ENCODE measurements at regions not wholly inside any gene's neighbourhood (a gene's known extent, or its start where the extent isn't known, plus 50 kb on each side); places are given as distances from the start of the nearest gene placed in this dataset.
A peak's percentile ranks its signal among the peaks of the same experiment; 100 is the strongest.
"Not testable (repeated sequence)": the region's sequence is repeated elsewhere in the genome, so short reads cannot be mapped to it uniquely, and the experiment has no call there.

DNA sequence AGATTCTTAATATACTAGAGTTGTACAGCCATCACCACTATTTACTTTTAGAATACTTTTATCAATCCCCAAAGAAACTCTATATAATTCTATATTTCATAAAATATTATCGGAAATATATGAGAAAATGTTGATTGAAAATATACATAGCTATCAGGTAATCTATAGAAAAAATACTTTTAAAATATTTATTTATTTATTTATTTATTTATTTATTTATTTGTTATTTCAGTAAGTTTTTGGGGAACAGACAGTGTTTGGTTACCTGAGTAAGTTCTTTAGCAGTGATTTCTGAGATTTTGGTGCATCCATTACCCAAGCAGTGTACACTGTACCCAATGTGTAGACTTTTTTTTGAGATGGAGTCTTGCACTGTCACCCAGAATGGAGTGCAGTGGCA lies 206.6 kb upstream of the DAAM1 start:
- 40 to 100% (median 100%) methylated on average over 1 of the region's 1 CpG for WGBS, 10 experiments
- ATAC-seq (replicated peaks in 6 of 8) = no peak
- in situ Hi-C loops (cut with MboI; ENCODE audit: low pct_unique_long_range_greater_than_20kb in 2 of 9, low sequenced_read_pairs in 9 of 9, unreplicated experiment in 9 of 9) = no loop called here

DNA sequence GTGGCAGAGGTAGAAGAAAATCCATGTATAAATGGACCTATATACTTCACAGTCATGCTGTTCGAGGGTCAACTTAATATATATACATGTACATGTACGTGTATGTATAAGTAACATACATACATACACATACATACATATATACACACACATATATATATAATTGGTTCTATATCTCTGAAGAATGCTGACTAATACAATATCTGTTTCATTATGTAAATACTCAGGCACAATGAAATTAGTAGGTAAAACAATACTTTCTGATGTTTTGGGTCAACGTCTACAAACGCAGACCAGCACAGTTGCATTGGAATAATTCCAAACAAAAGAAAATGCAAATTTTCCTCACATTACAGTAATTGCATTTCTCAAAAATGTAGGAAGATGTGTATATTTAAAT lies 202.7 kb upstream of the DAAM1 start:
- 0 to 100% (median 83%) methylated on average over 1 to 4 of the region's 4 CpGs; no CpG with 5 or more reads in 1 of the 10 experiments for WGBS, 10 experiments
- Histone ChIP-seq H3K4me3 (no peak overlapping the region), H3K27ac (no peak overlapping the region), H3K4me1 (replicated peaks in 1 of 2) (peaks cover 0 to 3% of the 10 kb centered on the region in 2 donors)
- ATAC-seq (replicated peaks in 6 of 8) = no peak
- in situ Hi-C loops (cut with MboI; ENCODE audit: low pct_unique_long_range_greater_than_20kb in 2 of 9, low sequenced_read_pairs in 9 of 9, unreplicated experiment in 9 of 9) = no loop called here

More for the DNA sequence above, 206.6 kb upstream of the DAAM1 start:
- Histone ChIP-seq H3K4me3 (no peak overlapping the region), H3K27ac (no peak overlapping the region), H3K4me1 (replicated peaks in 1 of 2) (peaks cover 3 to 14% of the 10 kb centered on the region in 2 donors)

GRCh38 chr14:58987591-58987990 lies 200.9 kb upstream of the DAAM1 start:
- H3K4me1 ChIP-seq (replicated peaks in 1 of 2) = no peaks in the 10 kb centered on the region
- H3K4me3 ChIP-seq = no peak overlapping the region
- in situ Hi-C loops (cut with MboI; ENCODE audit: low pct_unique_long_range_greater_than_20kb in 2 of 9, low sequenced_read_pairs in 9 of 9, unreplicated experiment in 9 of 9) = no loop called here
- ATAC-seq (replicated peaks in 6 of 8) = no peak
- WGBS, 10 experiments = 0 to 100% (median 75%) methylated on average over 1 to 3 of the region's 3 CpGs; no CpG with 5 or more reads in 1 of the 10 experiments
- H3K27ac ChIP-seq = no peak overlapping the region

GRCh38 chr14:58992935-58993334 lies 195.5 kb upstream of the DAAM1 start:
- H3K4me3 ChIP-seq = no peak overlapping the region
- in situ Hi-C loops (cut with MboI; ENCODE audit: low pct_unique_long_range_greater_than_20kb in 2 of 9, low sequenced_read_pairs in 9 of 9, unreplicated experiment in 9 of 9) = no loop called here
- H3K27ac ChIP-seq = no peak overlapping the region
- ATAC-seq (replicated peaks in 6 of 8) = no peak
- no peaks in the 10 kb centered on the region for H3K4me1 ChIP-seq (replicated peaks in 1 of 2)
- 0 to 100% (median 67%) methylated on average over 1 of the region's 1 CpG; no CpG with 5 or more reads in 3 of the 10 experiments for WGBS, 10 experiments

DNA sequence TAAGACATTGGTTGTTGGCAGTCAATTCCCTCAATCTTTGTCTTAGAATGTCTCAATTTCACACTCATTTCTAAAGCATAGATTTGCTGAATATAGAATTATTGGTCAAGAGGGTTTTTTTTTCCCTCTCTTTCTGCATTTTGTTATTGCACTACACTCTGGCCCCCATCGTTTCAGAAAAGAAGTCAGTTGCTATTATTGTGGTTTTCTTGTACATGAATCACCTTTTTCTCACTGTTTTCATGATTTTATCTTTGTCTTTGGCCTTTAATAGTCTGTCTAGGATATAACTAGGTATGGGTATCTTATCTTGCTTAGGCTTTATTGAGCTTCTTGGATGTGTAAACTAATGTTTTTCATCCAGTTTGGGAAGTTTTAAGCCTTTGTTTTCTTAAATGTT lies 194.3 kb upstream of the DAAM1 start:
- H3K4me3 ChIP-seq = no peak overlapping the region
- WGBS, 10 experiments = 0 to 60% (median 20%) methylated on average over 1 of the region's 1 CpG; no CpG with 5 or more reads in 1 of the 10 experiments
- H3K27ac ChIP-seq = no peak overlapping the region
- no peak for ATAC-seq (replicated peaks in 6 of 8)
- in situ Hi-C loops (cut with MboI; ENCODE audit: low pct_unique_long_range_greater_than_20kb in 2 of 9, low sequenced_read_pairs in 9 of 9, unreplicated experiment in 9 of 9) = no loop called here
- no peaks in the 10 kb centered on the region for H3K4me1 ChIP-seq (replicated peaks in 1 of 2)

GRCh38 chr14:59004012-59004411 lies 184.5 kb upstream of the DAAM1 start:
- 93 to 100% (median 100%) methylated on average over 1 to 2 of the region's 2 CpGs; no CpG with 5 or more reads in 6 of the 10 experiments for WGBS, 10 experiments
- H3K27ac ChIP-seq = no peak overlapping the region
- ATAC-seq (replicated peaks in 6 of 8) = no peak

DNA sequence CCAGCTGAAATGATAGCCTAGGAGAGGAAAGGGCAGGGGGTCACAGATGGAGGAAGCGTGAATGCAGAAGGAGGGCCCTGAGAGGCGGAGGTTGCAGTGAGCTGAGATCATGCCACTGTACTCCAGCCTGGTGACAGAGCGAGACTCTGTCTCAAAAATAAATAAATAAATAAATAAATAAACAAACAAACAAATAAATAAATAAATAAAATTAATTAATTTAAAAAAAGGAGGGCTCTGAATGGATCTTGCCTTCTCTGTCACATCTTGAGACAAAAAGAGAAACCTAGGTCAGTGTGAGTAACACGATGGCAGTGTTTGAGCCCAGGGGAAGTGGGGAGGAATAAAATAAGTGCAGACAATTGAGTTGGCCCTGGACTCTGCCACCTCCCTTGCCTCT lies 182.3 kb upstream of the DAAM1 start:
- ATAC-seq (replicated peaks in 6 of 8); H3K4me1 ChIP-seq (replicated peaks in 1 of 2); H3K27ac ChIP-seq; H3K4me3 ChIP-seq: not testable (repeated sequence)
- in situ Hi-C loops (cut with MboI; ENCODE audit: low pct_unique_long_range_greater_than_20kb in 2 of 9, low sequenced_read_pairs in 9 of 9, unreplicated experiment in 9 of 9) = loop anchor here in 1 of 9 experiments (25.0 kb wide), 1 partner anchor 494 kb away; no protein-coding TSS in a partner anchor
- 66 to 98% (median 78%) methylated on average over 3 to 4 of the region's 4 CpGs; no CpG with 5 or more reads in 1 of the 10 experiments for WGBS, 10 experiments

More at GRCh38 chr14:59004012-59004411, 184.5 kb upstream of the DAAM1 start:
- in situ Hi-C loops (cut with MboI; ENCODE audit: low pct_unique_long_range_greater_than_20kb in 2 of 9, low sequenced_read_pairs in 9 of 9, unreplicated experiment in 9 of 9) = loop anchor here in 1 of 9 experiments (25.0 kb wide), 1 partner anchor 492 kb away; no protein-coding TSS in a partner anchor
- H3K4me3 ChIP-seq = no peak overlapping the region
- no peaks in the 10 kb centered on the region for H3K4me1 ChIP-seq (replicated peaks in 1 of 2)

GRCh38 chr14:59009967-59010366 lies 178.5 kb upstream of the DAAM1 start:
- no peaks in the 10 kb centered on the region for H3K4me1 ChIP-seq (replicated peaks in 1 of 2)
- in situ Hi-C loops (cut with MboI; ENCODE audit: low pct_unique_long_range_greater_than_20kb in 2 of 9, low sequenced_read_pairs in 9 of 9, unreplicated experiment in 9 of 9) = loop anchor here in 1 of 9 experiments (25.0 kb wide), 1 partner anchor 498 kb away; no protein-coding TSS in a partner anchor
- no peak overlapping the region for H3K27ac ChIP-seq
- no peak for ATAC-seq (replicated peaks in 6 of 8)
- no peak overlapping the region for H3K4me3 ChIP-seq

- 32 to 96% (median 80%) methylated on average over 1 to 7 of the region's 7 CpGs; no CpG with 5 or more reads in 1 of the 10 experiments for WGBS, 10 experiments
- no peak for ATAC-seq (replicated peaks in 6 of 8)
- Histone ChIP-seq H3K27ac (no peak overlapping the region), H3K4me1 (replicated peaks in 1 of 2) (no peaks in the 10 kb centered on the region), H3K4me3 (no peak overlapping the region)
- in situ Hi-C loops (cut with MboI; ENCODE audit: low pct_unique_long_range_greater_than_20kb in 2 of 9, low sequenced_read_pairs in 9 of 9, unreplicated experiment in 9 of 9) = loop anchor here in 1 of 9 experiments (25.0 kb wide), 1 partner anchor 501 kb away; no protein-coding TSS in a partner anchor
These were observed 174.7 kb upstream of the DAAM1 start for GRCh38 chr14:59013672-59014298.

- WGBS, 10 experiments = 60 to 100% (median 65%) methylated on average over 1 to 3 of the region's 3 CpGs; no CpG with 5 or more reads in 5 of the 10 experiments
- H3K4me1 ChIP-seq (replicated peaks in 1 of 2) = no peaks in the 10 kb centered on the region
- no peak overlapping the region for H3K27ac ChIP-seq
- in situ Hi-C loops (cut with MboI; ENCODE audit: low pct_unique_long_range_greater_than_20kb in 2 of 9, low sequenced_read_pairs in 9 of 9, unreplicated experiment in 9 of 9) = loop anchor here in 1 of 9 experiments (25.0 kb wide), 1 partner anchor 503 kb away; no protein-coding TSS in a partner anchor
- H3K4me3 ChIP-seq = no peak overlapping the region
- ATAC-seq (replicated peaks in 6 of 8) = no peak
These were observed 173.0 kb upstream of the DAAM1 start for GRCh38 chr14:59015482-59015881.

GRCh38 chr14:59017285-59017965 lies 171.0 kb upstream of the DAAM1 start:
- in situ Hi-C loops (cut with MboI; ENCODE audit: low pct_unique_long_range_greater_than_20kb in 2 of 9, low sequenced_read_pairs in 9 of 9, unreplicated experiment in 9 of 9) = loop anchor here in 1 of 9 experiments (25.0 kb wide), 1 partner anchor 505 kb away; no protein-coding TSS in a partner anchor
- ATAC-seq (replicated peaks in 6 of 8) = no peak
- Histone ChIP-seq H3K4me1 (replicated peaks in 1 of 2) (no peaks in the 10 kb centered on the region), H3K27ac (no peak overlapping the region), H3K4me3 (no peak overlapping the region)
- 39 to 100% (median 87%) methylated on average over 1 to 5 of the region's 5 CpGs for WGBS, 10 experiments

DNA sequence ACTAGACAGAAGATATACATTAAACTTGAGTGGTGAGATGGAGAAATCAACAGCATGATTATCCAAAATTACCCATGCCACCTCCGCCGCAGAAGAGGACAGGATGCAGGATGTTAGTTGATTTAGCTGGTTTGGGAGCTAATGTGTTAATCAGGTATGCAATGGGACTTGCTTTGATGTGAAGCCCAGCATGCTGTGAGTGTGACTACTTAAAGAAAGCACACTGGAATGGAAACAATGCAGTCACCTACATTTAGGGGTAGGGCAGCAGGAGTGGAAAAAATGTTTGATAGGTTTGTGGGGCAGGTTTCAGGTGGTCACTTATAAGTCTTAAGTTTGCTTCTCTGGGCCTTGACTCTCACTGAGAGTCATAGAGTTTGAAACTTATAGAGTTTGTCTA lies 170.0 kb upstream of the DAAM1 start:
- WGBS, 10 experiments = 49 to 94% (median 83%) methylated on average over 2 of the region's 2 CpGs; no CpG with 5 or more reads in 5 of the 10 experiments
- no peak for ATAC-seq (replicated peaks in 6 of 8)
- Histone ChIP-seq H3K27ac (no peak overlapping the region), H3K4me3 (no peak overlapping the region), H3K4me1 (replicated peaks in 1 of 2) (no peaks in the 10 kb centered on the region)
- in situ Hi-C loops (cut with MboI; ENCODE audit: low pct_unique_long_range_greater_than_20kb in 2 of 9, low sequenced_read_pairs in 9 of 9, unreplicated experiment in 9 of 9) = loop anchor here in 1 of 9 experiments (25.0 kb wide), 1 partner anchor 506 kb away; no protein-coding TSS in a partner anchor

DNA sequence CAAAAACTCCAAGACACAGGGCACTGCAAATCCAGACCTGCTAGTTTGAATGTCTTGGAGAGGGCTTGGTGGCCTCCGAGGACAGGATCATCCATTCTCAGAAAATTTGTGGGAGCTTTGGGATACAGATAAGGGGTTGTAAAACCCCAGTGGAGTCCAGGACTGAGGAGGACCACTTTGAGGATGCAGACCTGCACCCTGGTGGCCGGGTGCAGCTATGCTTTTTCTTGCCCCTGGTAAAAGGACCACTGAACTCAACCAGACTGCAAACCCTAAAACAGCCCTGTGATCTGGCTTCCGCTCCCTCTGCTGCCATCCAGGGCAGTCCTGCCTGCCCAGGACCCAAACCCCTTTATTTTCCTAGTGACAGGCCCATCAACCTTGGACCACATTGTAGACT lies 169.5 kb upstream of the DAAM1 start:
- in situ Hi-C loops (cut with MboI; ENCODE audit: low pct_unique_long_range_greater_than_20kb in 2 of 9, low sequenced_read_pairs in 9 of 9, unreplicated experiment in 9 of 9) = loop anchor here in 1 of 9 experiments (25.0 kb wide), 1 partner anchor 507 kb away; no protein-coding TSS in a partner anchor
- peak in 1 of 8 experiments; percentile 31 for ATAC-seq (replicated peaks in 6 of 8)
- Histone ChIP-seq H3K27ac (no peak overlapping the region), H3K4me3 (no peak overlapping the region), H3K4me1 (replicated peaks in 1 of 2) (no peaks in the 10 kb centered on the region)
- 52 to 90% (median 74%) methylated on average over 1 to 3 of the region's 3 CpGs; no CpG with 5 or more reads in 4 of the 10 experiments for whole genome bisulfite sequencing, 10 experiments
